Fibroblast of the aortic adventitia (primary cell): ENCODE measurements at regions not wholly inside any gene's neighbourhood (a gene's known extent, or its start where the extent isn't known, plus 50 kb on each side); places are given as distances from the start of the nearest gene placed in this dataset.

Experiments
- DNase-seq: peaks from one replicate; pipeline ENCODE4 v3.0.0-alpha.2; 2010; ENCODE audit warnings: low read depth
- H3K4me3 ChIP-seq: 2 replicates; pipeline ENCODE4 v1.5.1; 2011; ENCODE audit warnings: low read depth, mild to moderate bottlenecking, control low read depth, low read length, moderate library complexity
- TF ChIP-seq, protein P1 (sequence below): IDR thresholded peaks from 2 replicates; pipeline ENCODE4 v1.5.1; 2011; ENCODE audit warnings: mild to moderate bottlenecking, low read length, control low read depth, inconsistent platforms; ENCODE audit not compliant: insufficient read depth

DNA sequence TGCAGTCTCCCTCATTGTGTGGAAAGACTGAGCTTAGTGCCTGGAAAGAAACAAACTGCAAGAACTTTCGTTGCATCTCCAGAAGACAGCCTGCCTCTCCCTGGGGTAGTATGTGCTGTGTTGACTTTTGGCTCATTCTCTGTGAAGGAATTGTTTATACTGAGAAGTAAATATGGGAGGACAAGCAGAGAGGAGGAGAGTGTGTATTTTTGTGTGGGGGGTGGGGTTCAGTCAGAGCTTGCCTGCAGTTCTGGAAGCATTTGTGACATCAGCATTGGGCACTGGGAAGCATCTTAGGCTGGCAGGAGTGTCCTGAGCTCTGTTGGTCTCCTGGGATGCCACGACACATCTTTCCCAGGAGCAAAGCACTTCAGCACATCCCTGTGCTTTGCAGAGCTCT lies 147.9 kb downstream of the HS3ST3B1 start:
- TF ChIP-seq, protein P1, sequence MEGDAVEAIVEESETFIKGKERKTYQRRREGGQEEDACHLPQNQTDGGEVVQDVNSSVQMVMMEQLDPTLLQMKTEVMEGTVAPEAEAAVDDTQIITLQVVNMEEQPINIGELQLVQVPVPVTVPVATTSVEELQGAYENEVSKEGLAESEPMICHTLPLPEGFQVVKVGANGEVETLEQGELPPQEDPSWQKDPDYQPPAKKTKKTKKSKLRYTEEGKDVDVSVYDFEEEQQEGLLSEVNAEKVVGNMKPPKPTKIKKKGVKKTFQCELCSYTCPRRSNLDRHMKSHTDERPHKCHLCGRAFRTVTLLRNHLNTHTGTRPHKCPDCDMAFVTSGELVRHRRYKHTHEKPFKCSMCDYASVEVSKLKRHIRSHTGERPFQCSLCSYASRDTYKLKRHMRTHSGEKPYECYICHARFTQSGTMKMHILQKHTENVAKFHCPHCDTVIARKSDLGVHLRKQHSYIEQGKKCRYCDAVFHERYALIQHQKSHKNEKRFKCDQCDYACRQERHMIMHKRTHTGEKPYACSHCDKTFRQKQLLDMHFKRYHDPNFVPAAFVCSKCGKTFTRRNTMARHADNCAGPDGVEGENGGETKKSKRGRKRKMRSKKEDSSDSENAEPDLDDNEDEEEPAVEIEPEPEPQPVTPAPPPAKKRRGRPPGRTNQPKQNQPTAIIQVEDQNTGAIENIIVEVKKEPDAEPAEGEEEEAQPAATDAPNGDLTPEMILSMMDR = no peak
- no peak for DNase-seq
- no peak overlapping the region for H3K4me3 ChIP-seq

DNA sequence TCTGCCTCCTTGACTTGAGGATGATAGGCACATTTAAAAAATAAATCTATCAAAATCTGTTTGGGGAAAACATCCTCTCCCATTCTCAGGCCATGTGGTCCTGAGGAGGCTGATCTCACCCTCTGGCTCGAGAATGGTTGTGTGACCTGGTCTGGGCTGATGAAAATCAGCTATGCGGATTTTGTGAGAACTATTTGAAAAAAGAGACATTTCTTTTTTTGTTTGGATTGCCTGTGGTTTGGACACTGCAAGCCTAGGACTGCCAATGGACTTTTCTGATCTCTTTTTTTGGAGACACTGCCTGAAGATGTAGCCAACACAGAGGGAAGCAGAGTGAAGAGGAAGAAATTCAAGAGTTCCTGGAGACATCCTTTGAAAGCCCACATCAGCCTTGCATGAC lies 145.9 kb downstream of the HS3ST3B1 start:
- TF ChIP-seq, protein P1 = no peak
- H3K4me3 ChIP-seq = no peak overlapping the region
- no peak for DNase-seq

DNA sequence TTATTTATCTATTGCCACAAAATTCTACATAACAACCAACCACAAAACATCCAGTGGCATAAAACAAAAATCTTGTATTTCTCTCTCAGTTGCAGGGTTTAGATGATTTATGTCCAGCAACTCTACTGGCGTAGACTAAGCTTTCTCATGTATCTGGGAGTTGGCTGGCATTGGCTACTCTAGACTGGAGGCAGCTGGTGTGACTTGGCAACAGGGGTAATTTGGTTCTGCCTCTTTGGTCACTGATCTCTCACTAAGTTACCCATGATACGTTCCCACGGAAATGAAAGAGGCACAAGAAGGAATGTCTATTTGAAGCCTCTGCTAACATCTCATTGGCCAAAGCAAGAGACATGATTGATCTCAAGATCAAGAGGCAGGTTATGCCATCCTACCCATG lies 144.0 kb downstream of the HS3ST3B1 start:
- DNase-seq = no peak
- no peak overlapping the region for H3K4me3 ChIP-seq
- TF ChIP-seq, protein P1 = no peak

DNA sequence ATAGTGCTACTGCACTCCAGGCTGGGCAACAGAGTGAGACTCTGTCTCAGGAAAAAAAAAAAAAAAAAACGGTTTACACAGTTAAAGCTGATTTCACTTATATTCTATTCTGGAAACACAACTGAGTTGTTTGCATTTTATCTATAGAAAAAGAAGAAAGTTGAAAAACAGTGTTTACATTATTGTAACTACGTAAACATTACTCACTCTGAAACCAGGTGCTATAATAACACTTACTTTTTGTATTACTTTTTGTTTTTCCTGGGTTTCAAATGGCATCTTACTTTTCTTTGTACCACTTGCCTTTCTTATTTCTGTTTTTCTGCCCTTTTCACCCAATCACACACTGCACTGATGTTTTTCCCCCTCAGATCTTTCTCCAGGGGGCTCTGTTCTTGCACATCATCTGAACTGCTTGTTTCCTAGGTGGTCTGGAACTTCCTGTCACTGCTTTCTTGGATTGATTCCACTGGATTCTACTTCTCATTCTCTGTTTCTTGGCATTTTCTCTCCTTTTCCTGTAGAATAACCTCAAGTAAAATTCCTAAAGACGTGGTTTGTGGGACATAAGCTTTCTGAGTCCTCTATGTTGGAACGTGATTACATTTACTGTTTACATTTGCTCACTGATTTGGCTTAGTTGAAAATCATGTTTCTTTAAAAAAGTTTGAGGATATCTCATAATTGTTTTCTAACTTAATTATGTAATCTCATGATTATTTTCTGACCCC lies 142.1 kb downstream of the HS3ST3B1 start:
- TF ChIP-seq, protein P1 = no peak
- no peak for DNase-seq

DNA sequence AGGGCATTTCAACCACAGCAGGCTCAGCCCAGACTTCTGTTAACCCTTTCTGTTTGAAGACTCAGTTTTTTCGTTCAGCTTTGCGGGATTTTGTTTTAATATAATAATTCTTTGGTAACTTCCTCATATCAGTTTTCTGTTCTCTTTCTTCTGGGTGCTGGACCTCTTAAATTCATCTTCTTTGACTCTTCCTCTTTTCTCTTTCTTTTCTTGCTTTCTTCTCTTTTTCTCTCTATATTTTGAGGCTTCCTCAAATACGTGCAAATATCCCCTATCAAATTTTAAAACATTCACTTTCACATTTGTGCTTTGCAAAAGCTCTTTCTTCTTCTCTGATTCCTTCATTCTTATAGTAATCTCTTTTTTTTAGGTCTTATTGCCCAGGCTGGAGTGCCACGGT lies 136.3 kb downstream of the HS3ST3B1 start:
- DNase-seq = no peak
- TF ChIP-seq, protein P1 = no peak
- H3K4me3 ChIP-seq = no peak overlapping the region

More for the DNA sequence above, 142.1 kb downstream of the HS3ST3B1 start:
- no peak overlapping the region for H3K4me3 ChIP-seq

DNA sequence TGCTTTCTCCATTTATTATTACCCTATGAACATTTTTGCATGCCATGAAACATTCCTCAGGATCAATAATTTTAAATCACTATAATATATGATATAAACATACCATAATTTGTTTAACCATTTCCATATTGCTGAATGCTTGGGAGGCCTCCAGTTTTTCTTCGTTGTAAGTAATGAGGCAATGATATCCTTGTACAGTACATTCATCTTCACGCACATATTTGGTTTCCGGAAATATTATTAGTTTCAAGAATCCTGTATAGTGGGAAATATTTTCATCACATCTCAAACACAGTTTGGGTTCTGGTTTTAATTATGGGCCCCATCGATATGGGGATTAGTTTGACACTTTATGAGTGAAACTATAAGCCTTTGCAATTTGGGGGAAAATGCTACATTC lies 135.4 kb downstream of the HS3ST3B1 start:
- no peak for DNase-seq
- TF ChIP-seq, protein P1 = no peak
- H3K4me3 ChIP-seq = no peak overlapping the region

DNA sequence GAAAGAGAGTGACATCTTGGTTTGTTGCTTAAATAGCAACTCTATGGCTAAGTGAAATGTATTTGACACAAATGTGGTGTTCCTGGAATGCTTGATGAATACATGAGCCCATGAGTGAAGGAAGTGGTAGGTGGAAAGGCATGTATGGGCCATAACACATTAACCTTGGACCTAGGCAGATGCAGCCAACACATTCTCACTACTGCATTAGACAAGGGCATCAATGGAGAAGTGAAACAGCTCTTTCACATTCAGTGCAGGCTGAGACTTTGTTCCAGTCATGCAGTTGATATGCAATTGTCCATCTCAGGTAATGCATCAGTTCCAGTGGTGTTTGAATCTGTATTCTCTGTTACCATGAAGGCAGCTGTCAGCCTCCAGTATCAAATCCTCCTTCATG lies 133.6 kb downstream of the HS3ST3B1 start:
- DNase-seq = no peak
- TF ChIP-seq, protein P1 = no peak
- H3K4me3 ChIP-seq = no peak overlapping the region
